GM19351 (cell line): ENCODE measurements at regions not wholly inside any gene's neighbourhood (a gene's known extent, or its start where the extent isn't known, plus 50 kb on each side); places are given as distances from the start of the nearest gene placed in this dataset.

Experiments
- ATAC-seq: cut with Tn5 transposase; IDR thresholded peaks from one replicate; pipeline ENCODE4 v1.9.1; 2021; ENCODE audit warnings: mild to moderate bottlenecking, moderate library complexity; ENCODE audit not compliant: unreplicated experiment

GRCh38 chr15:47378527-47378926 is 338.8 kb upstream of the SEMA6D start:
- ATAC-seq = no peak

- ATAC-seq = no peak
Measured at GRCh38 chr15:47383102-47383501, 334.2 kb upstream of the SEMA6D start.

- no peak for ATAC-seq
Measured at GRCh38 chr15:47383801-47384200, 333.5 kb upstream of the SEMA6D start.

- no peak for ATAC-seq
Measured at GRCh38 chr15:47384341-47384740, 333.0 kb upstream of the SEMA6D start.

- no peak for ATAC-seq
Measured at GRCh38 chr15:47384776-47385175, 332.5 kb upstream of the SEMA6D start.

- no peak for ATAC-seq
Measured at GRCh38 chr15:47386459-47386858, 330.8 kb upstream of the SEMA6D start.

- ATAC-seq = no peak
Measured at GRCh38 chr15:47388299-47388698, 329.0 kb upstream of the SEMA6D start.

- ATAC-seq = no peak
Measured at GRCh38 chr15:47390208-47390765, 327.0 kb upstream of the SEMA6D start.

- no peak for ATAC-seq
Measured at GRCh38 chr15:47394286-47394809, 323.0 kb upstream of the SEMA6D start.

GRCh38 chr15:47395076-47395475 is 322.2 kb upstream of the SEMA6D start:
- ATAC-seq = no peak

- no peak for ATAC-seq
Measured at GRCh38 chr15:47397655-47398054, 319.6 kb upstream of the SEMA6D start.

GRCh38 chr15:47398132-47398531 is 319.2 kb upstream of the SEMA6D start:
- no peak for ATAC-seq

GRCh38 chr15:47398594-47398993 is 318.7 kb upstream of the SEMA6D start:
- ATAC-seq = no peak

- no peak for ATAC-seq
Measured at GRCh38 chr15:47399100-47399499, 318.2 kb upstream of the SEMA6D start.

- ATAC-seq = no peak
Measured at GRCh38 chr15:47400603-47401002, 316.7 kb upstream of the SEMA6D start.

GRCh38 chr15:47401427-47401826 is 315.9 kb upstream of the SEMA6D start:
- ATAC-seq = no peak

GRCh38 chr15:47402829-47403228 is 314.5 kb upstream of the SEMA6D start:
- ATAC-seq = no peak

- no peak for ATAC-seq
Measured at GRCh38 chr15:47404877-47405276, 312.4 kb upstream of the SEMA6D start.

- no peak for ATAC-seq
Measured at GRCh38 chr15:47405365-47406162, 311.7 kb upstream of the SEMA6D start.

- ATAC-seq = no peak
Measured at GRCh38 chr15:47407692-47408091, 309.6 kb upstream of the SEMA6D start.

GRCh38 chr15:47409038-47409437 is 308.3 kb upstream of the SEMA6D start:
- ATAC-seq = no peak

GRCh38 chr15:47409600-47409999 is 307.7 kb upstream of the SEMA6D start:
- no peak for ATAC-seq
